Panc1 (cell line): ENCODE measurements at regions not wholly inside any gene's neighbourhood (a gene's known extent, or its start where the extent isn't known, plus 50 kb on each side); places are given as distances from the start of the nearest gene placed in this dataset.

Experiments used
- CTCF ChIP-seq: fragments of 450-650 bp; IDR thresholded peaks from 2 replicates; pipeline ENCODE4 v1.5.1; 2017; ENCODE audit warnings: mild to moderate bottlenecking
- POLR2AphosphoS5 ChIP-seq: IDR thresholded peaks from 2 replicates; pipeline ENCODE4 v1.6.1; 2012; ENCODE audit warnings: mild to moderate bottlenecking, low read depth, low read length, moderate library complexity

DNA sequence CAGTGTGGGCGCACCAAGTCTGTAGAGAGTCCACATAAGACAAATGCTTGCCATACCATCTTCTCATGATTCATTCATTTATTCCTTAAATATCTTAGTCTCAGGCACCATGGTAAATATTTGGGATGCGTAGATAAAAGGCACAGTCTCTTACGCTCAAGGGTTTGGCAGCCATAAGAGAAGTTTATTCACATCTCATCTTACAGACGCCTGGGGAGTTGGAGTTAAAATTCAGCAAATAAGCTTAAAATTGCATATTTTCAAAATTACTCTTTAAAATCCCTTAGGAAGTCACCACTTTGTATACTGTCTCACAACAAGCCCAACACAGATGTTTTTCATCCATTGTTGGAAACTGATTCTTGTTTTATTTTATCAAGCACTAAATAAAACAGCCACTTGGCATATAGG lies 363.3 kb downstream of the KIF16B start:
- TF ChIP-seq CTCF (no peak), POLR2AphosphoS5 (no peak)
